ENCODE measurements at regions not wholly inside any gene's neighbourhood (a gene's known extent, or its start where the extent isn't known, plus 50 kb on each side); places are given as distances from the start of the nearest gene placed in this dataset.
"Not testable (repeated sequence)": the region's sequence is repeated elsewhere in the genome, so short reads cannot be mapped to it uniquely, and the experiment has no call there.

GRCh38 chrX:44096666-44097065, 123.5 kb upstream of the NDP start:
- DNase-seq (ENCODE audit: low read depth, low spot score) = no peak

- no peak for DNase-seq (ENCODE audit: low read depth, low spot score)
Measured at GRCh38 chrX:44094821-44095530, 121.8 kb upstream of the NDP start.

- no peak for DNase-seq (ENCODE audit: low read depth, low spot score)
Measured at GRCh38 chrX:44093431-44093830, 120.2 kb upstream of the NDP start.

- no peak for DNase-seq (ENCODE audit: low read depth, low spot score)
Measured at GRCh38 chrX:44092778-44093177, 119.6 kb upstream of the NDP start.

- DNase-seq (ENCODE audit: low read depth, low spot score) = no peak
Measured at GRCh38 chrX:44088510-44089144, 115.4 kb upstream of the NDP start.

- no peak for DNase-seq (ENCODE audit: low read depth, low spot score)
Measured at GRCh38 chrX:44085209-44085608, 112.0 kb upstream of the NDP start.

GRCh38 chrX:44082829-44083228, 109.6 kb upstream of the NDP start:
- DNase-seq (ENCODE audit: low read depth, low spot score) = no peak

- no peak for DNase-seq (ENCODE audit: low read depth, low spot score)
Measured at GRCh38 chrX:44080083-44080482, 106.9 kb upstream of the NDP start.

GRCh38 chrX:44072631-44073030, 99.4 kb upstream of the NDP start:
- no peak for DNase-seq (ENCODE audit: low read depth, low spot score)

- DNase-seq (ENCODE audit: low read depth, low spot score) = peak; percentile 63
Measured at GRCh38 chrX:44071847-44072551, 98.8 kb upstream of the NDP start.

GRCh38 chrX:44071070-44071645, 98.0 kb upstream of the NDP start:
- no peak for DNase-seq (ENCODE audit: low read depth, low spot score)

- DNase-seq (ENCODE audit: low read depth, low spot score) = no peak
Measured at GRCh38 chrX:44068043-44068442, 94.9 kb upstream of the NDP start.

- DNase-seq (ENCODE audit: low read depth, low spot score) = no peak
Measured at GRCh38 chrX:44063606-44064005, 90.4 kb upstream of the NDP start.

- DNase-seq (ENCODE audit: low read depth, low spot score) = no peak
Measured at GRCh38 chrX:44062840-44063239, 89.7 kb upstream of the NDP start.

GRCh38 chrX:44061968-44062614, 88.9 kb upstream of the NDP start:
- DNase-seq (ENCODE audit: low read depth, low spot score) = no peak

GRCh38 chrX:44060221-44060620, 87.0 kb upstream of the NDP start:
- DNase-seq (ENCODE audit: low read depth, low spot score) = peak; percentile 35

GRCh38 chrX:44058339-44058738, 85.1 kb upstream of the NDP start:
- DNase-seq (ENCODE audit: low read depth, low spot score) = no peak

- DNase-seq (ENCODE audit: low read depth, low spot score) = no peak
Measured at GRCh38 chrX:44055638-44056037, 82.4 kb upstream of the NDP start.

- no peak for DNase-seq (ENCODE audit: low read depth, low spot score)
Measured at GRCh38 chrX:44054863-44055601, 81.8 kb upstream of the NDP start.

- not testable (repeated sequence) for DNase-seq (ENCODE audit: low read depth, low spot score)
Measured at GRCh38 chrX:44045106-44045505, 71.9 kb upstream of the NDP start.

GRCh38 chrX:44043496-44043895, 70.3 kb upstream of the NDP start:
- no peak for DNase-seq (ENCODE audit: low read depth, low spot score)
